Fibroblast of skin of right biceps (primary cell): ENCODE measurements at regions not wholly inside any gene's neighbourhood (a gene's known extent, or its start where the extent isn't known, plus 50 kb on each side); places are given as distances from the start of the nearest gene placed in this dataset.

Experiments
- DNase-seq: peaks from one replicate; pipeline ENCODE4 v3.0.0-alpha.2; 2013

GRCh38 chr6:18675881-18676280 lies 288.7 kb downstream of the RNF144B start:
- no peak for DNase-seq

GRCh38 chr6:18676548-18676947 lies 289.4 kb downstream of the RNF144B start:
- no peak for DNase-seq

- DNase-seq, result no peak
These were observed 293.7 kb downstream of the RNF144B start for GRCh38 chr6:18680842-18681241.

- DNase-seq, result no peak
These were observed 294.8 kb downstream of the RNF144B start for GRCh38 chr6:18681832-18682503.

GRCh38 chr6:18684343-18684742 lies 297.2 kb downstream of the RNF144B start:
- no peak for DNase-seq

- no peak for DNase-seq
These were observed 306.0 kb downstream of the RNF144B start for GRCh38 chr6:18692929-18693685.

- no peak for DNase-seq
These were observed 306.7 kb downstream of the RNF144B start for GRCh38 chr6:18693881-18694280.

GRCh38 chr6:18703546-18703945 lies 316.4 kb downstream of the RNF144B start:
- no peak for DNase-seq

GRCh38 chr6:18707714-18708439 lies 320.7 kb downstream of the RNF144B start:
- DNase-seq, result no peak

- DNase-seq, result no peak
These were observed 325.4 kb downstream of the RNF144B start for GRCh38 chr6:18712595-18712994.

- DNase-seq, result no peak
These were observed 332.9 kb downstream of the RNF144B start for GRCh38 chr6:18720075-18720474.

GRCh38 chr6:18724056-18724455 lies 336.9 kb downstream of the RNF144B start:
- DNase-seq, result no peak

- no peak for DNase-seq
These were observed 338.3 kb downstream of the RNF144B start for GRCh38 chr6:18725449-18725848.

GRCh38 chr6:18733921-18734550 lies 346.9 kb downstream of the RNF144B start:
- no peak for DNase-seq

GRCh38 chr6:18741741-18742140 lies 354.6 kb downstream of the RNF144B start:
- no peak for DNase-seq

GRCh38 chr6:18742406-18742805 lies 355.3 kb downstream of the RNF144B start:
- DNase-seq, result peak; percentile 8

GRCh38 chr6:18746727-18747126 lies 359.6 kb downstream of the RNF144B start:
- DNase-seq, result no peak

- DNase-seq, result no peak
These were observed 361.2 kb downstream of the RNF144B start for GRCh38 chr6:18748314-18748713.

GRCh38 chr6:18752278-18753068 lies 365.3 kb downstream of the RNF144B start:
- no peak for DNase-seq

- no peak for DNase-seq
These were observed 365.9 kb downstream of the RNF144B start for GRCh38 chr6:18753076-18753475.

GRCh38 chr6:18763086-18763485 lies 375.9 kb downstream of the RNF144B start:
- no peak for DNase-seq

- DNase-seq, result no peak
These were observed 397.6 kb downstream of the RNF144B start for GRCh38 chr6:18784794-18785193.
